Heart left ventricle (tissue), 16 donors: ENCODE measurements at regions not wholly inside any gene's neighbourhood (a gene's known extent, or its start where the extent isn't known, plus 50 kb on each side); places are given as distances from the start of the nearest gene placed in this dataset.

ENCODE experiments used
- ATAC-seq, 4 donors: fragments of 200-7000 bp; cut with Tn5 transposase; one replicate each; pipeline ENCODE4 v1.9.1; 2020 to 2022; ENCODE audit warnings: moderate library complexity in 4 of 4, mild to moderate bottlenecking in 3 of 4, moderate number of reproducible peaks in 1 of 4
- DNase-seq, 5 donors: peaks; one replicate each; pipeline ENCODE4 v3.0.0-alpha.2; 2020
- H3K27ac ChIP-seq, 12 donors: fragments of 200-600 bp; sonication (generic) in 4 of 12; one replicate each; pipeline versions ENCODE4 v1.5.0 to v1.8.0; 2016 to 2022; ENCODE audit warnings: mild to moderate bottlenecking in 2 of 12
- H3K27me3 ChIP-seq, 9 donors: fragments of 200-600 bp; sonication (generic) in 2 of 9; one replicate each; pipeline versions ENCODE4 v1.5.1 to v1.8.0; 2016 to 2022; ENCODE audit warnings: mild to moderate bottlenecking in 3 of 9
- H3K36me3 ChIP-seq, 9 donors: fragments of 200-600 bp; sonication (generic) in 2 of 9; one replicate each; pipeline versions ENCODE4 v1.5.0 to v1.8.0; 2018 to 2022; ENCODE audit warnings: mild to moderate bottlenecking in 2 of 9
- H3K4me1 ChIP-seq, 12 donors: fragments of 200-600 bp; sonication (generic) in 4 of 12; one replicate each; pipeline versions ENCODE4 v1.5.0 to v1.8.0; 2016 to 2022; ENCODE audit warnings: mild to moderate bottlenecking in 3 of 12
- H3K4me3 ChIP-seq, 12 donors: fragments of 200-600 bp; sonication (generic) in 4 of 12; one replicate each; pipeline versions ENCODE4 v1.5.0 to v1.8.0; 2017 to 2022; ENCODE audit warnings: mild to moderate bottlenecking in 9 of 12, moderate library complexity in 4 of 12
- H3K9me3 ChIP-seq, 12 donors: fragments of 200-600 bp; sonication (generic) in 4 of 12; one replicate each; pipeline versions ENCODE4 v1.5.0 to v1.8.0; 2016 to 2022; ENCODE audit warnings: mild to moderate bottlenecking in 1 of 12
- POLR2A ChIP-seq, 2 donors: fragments of 450-650 bp; IDR thresholded peaks; one replicate each; pipeline ENCODE4 v1.6.1; 2017; ENCODE audit warnings: antibody characterized with exemption in 2 of 2, mild to moderate bottlenecking in 2 of 2, moderate library complexity in 2 of 2
- WGBS, 4 donors: extraction: QIAGEN DNeasy Blood & Tissue Kit in 2 of 4; methylation state at CpG; one replicate each; pipeline versions ENCODE4 v1.1.5 to v1.1.7; 2013 to 2018; 5-methylcytosine and 5-hydroxymethylcytosine counted together
- intact Hi-C, 10 donors: fragments of 100-400 bp; cut with DNase I; formaldehyde crosslinking; loops; one replicate each; pipeline versions ENCODE4 v1.11.1 to v1.14.2; 2022
- TF ChIP-seq, protein P1 (sequence below), 12 donors: fragments of 200-600 bp; sonication (generic) in 4 of 12; IDR thresholded peaks; one replicate each; pipeline versions ENCODE4 v1.5.0 to v1.8.0; 2018 to 2022; ENCODE audit warnings: antibody characterized with exemption in 12 of 12, mild to moderate bottlenecking in 5 of 12
- donor health status: ischemic (EF 13 %, LVEDD 7.1; RV severe dilation, severe dysfunction).
- donor health status: healthy with polysubstance abuse.
- donor health status: DM: no; HTN: yes; CAD: no.
- donor health status: DM: no; HTN: no; CAD: no.
- donor health status: ischemic (EF 25% LVEDD 6.9; RV normal size, moderate dysfunction).
- donor health status: ischemic (EF 25% LVEDD 5.7; RV mildly dilated, moderate dysfunction).
- donor health status: healthy.
- donor health status: DM: yes; HTN: yes; CAD: no.
- donor health status: ischemic (EF 35%, LVEDD 5.7; RV mildly dilated, moderate dysfunction).
- donor health status: nonischemic (EF 11% LVEDD 7.7; RV severe dilation, severe dysfunction).
- donor health status: DM: yes; HTN: yes; CAD: no.
- donor health status: PGD.
- donor health status: ischemic (EF 29% LVEDD 5.4; RV normal size, mild dysfunction).
- donor health status: nonischemic (EF 23%, LVEDD 6.1; RV moderate dilation, normal function).

DNA sequence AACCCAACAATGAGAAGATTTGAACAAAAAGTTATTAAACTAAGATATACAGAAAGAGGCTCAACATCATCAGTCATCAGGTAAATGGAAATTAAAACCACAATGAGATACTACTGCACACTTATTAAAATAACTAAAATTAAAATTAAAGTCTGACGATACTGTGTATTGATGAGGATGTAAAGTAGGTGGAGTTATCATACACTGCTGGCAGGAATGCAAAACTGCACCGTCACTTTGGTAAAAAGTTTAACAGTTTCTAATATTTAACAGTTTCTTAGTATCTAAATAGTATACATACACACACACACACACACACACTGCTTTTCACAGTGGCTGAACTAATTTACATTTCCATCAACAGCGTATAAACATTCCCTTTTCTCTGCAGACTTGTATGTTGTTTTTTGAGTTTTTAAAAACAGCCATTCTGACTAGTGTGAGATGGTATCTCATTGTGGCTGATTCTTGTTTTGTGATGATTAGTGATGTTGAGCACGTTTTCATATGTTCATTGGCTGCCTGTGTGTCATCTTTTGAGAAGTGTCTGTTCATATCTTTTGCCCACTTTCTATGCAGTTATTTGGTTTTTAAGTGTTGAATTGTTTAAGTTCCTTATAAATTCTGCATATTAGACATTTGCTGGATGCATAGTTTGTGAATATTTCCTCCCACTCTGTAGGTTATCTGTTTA lies 726.9 kb upstream of the CHAC2 start:
- 77 to 80% (median 78%) methylated on average over 4 of the region's 4 CpGs for whole genome bisulfite sequencing, 4 donors
- Histone ChIP-seq H3K27me3 (no peaks in the 10 kb centered on the region), H3K9me3 (peaks cover 0 to 5% (median 0%) of the 10 kb centered on the region in 12 donors), H3K4me3 (no peak overlapping the region), H3K4me1 (no peaks in the 10 kb centered on the region), H3K36me3 (no peaks in the 10 kb centered on the region), H3K27ac (no peak overlapping the region)
- intact Hi-C loops: no loop called here
- no peak for TF ChIP-seq POLR2A (IDR thresholded peaks at IDR 0.05)
- TF ChIP-seq, protein P1, sequence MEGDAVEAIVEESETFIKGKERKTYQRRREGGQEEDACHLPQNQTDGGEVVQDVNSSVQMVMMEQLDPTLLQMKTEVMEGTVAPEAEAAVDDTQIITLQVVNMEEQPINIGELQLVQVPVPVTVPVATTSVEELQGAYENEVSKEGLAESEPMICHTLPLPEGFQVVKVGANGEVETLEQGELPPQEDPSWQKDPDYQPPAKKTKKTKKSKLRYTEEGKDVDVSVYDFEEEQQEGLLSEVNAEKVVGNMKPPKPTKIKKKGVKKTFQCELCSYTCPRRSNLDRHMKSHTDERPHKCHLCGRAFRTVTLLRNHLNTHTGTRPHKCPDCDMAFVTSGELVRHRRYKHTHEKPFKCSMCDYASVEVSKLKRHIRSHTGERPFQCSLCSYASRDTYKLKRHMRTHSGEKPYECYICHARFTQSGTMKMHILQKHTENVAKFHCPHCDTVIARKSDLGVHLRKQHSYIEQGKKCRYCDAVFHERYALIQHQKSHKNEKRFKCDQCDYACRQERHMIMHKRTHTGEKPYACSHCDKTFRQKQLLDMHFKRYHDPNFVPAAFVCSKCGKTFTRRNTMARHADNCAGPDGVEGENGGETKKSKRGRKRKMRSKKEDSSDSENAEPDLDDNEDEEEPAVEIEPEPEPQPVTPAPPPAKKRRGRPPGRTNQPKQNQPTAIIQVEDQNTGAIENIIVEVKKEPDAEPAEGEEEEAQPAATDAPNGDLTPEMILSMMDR (IDR thresholded peaks at IDR 0.05): no peak
- no peak for ATAC-seq
- DNase-seq: no peak

DNA sequence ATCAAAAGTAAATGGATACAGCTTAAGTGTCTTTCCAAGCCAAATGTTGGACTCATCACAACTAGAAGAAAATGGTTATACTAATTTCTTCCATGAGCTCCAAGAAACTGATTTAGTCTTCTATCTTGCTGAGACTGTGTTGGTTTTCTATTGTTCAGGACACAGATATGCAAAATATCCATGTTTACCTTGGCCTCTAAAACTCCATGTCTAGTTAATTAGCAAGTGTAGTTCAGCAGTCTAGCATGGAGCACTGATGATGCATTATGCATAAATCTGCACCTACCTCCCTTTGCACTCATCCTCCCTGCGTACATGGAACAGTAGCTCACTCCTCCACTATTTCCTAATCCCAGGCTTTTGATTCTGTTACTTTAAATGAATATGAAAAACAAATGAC lies 731.4 kb upstream of the CHAC2 start:
- Histone ChIP-seq H3K27ac (no peak overlapping the region), H3K4me1 (no peaks in the 10 kb centered on the region), H3K36me3 (no peaks in the 10 kb centered on the region), H3K27me3 (no peaks in the 10 kb centered on the region), H3K4me3 (no peak overlapping the region), H3K9me3 (peaks cover 0 to under 1% (median 0%) of the 10 kb centered on the region in 12 donors)
- DNase-seq (no peak), ATAC-seq (no peak)
- intact Hi-C loops: no loop called here
- WGBS, 4 donors: 0 to 85% (median 33%) methylated on average over 1 of the region's 1 CpG
- TF ChIP-seq, protein P1 (IDR thresholded peaks at IDR 0.05): no peak
- no peak for TF ChIP-seq POLR2A (IDR thresholded peaks at IDR 0.05)

DNA sequence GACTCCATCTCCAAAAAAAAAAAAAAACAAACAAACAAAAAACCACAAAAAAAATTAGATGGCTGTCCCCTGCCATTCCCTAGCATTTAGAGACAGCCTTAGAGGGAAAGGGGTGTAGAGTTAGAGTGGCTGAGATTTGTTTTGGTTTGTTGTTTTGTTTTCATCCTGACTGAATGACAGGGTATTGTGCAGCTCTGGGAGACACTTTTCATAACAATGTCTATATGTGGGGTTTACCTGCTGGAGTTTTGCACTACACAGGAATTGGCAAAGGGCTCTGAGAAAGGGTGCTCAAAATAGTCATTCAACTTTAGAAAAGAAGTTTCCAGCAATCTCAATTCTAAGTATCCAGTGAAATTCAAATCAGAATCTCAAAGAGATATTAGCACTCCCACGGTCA lies 732.5 kb upstream of the CHAC2 start:
- intact Hi-C loops: no loop called here
- ATAC-seq: no peak
- Histone ChIP-seq H3K27ac (no peak overlapping the region), H3K27me3 (no peaks in the 10 kb centered on the region), H3K4me3 (no peak overlapping the region), H3K9me3 (no peaks in the 10 kb centered on the region), H3K36me3 (no peaks in the 10 kb centered on the region), H3K4me1 (no peaks in the 10 kb centered on the region)
- 59 to 74% (median 70%) methylated on average over 1 of the region's 1 CpG for WGBS, 4 donors
- DNase-seq: no peak
- TF ChIP-seq POLR2A (IDR thresholded peaks at IDR 0.05): no peak
- TF ChIP-seq, protein P1 (IDR thresholded peaks at IDR 0.05): no peak

DNA sequence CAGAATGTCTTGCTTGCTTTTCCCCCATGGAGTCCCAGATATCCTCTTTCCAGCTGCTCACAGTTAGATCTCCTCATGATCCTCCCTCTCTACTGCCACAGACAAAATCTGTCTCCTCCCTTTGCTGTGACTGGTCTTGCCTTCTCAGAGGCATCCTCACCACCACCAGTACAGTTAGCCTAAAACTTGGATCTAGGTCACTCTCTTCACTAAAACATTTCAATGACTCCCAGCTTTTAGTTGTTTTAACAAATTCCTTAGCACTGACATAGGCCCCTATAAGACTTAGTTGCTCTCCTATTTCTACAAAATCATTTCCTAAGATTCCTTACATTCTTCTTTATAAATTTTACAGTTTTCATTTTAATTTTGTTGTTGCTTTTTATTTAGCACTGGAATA lies 734.2 kb upstream of the CHAC2 start:
- no peak overlapping the region for H3K4me3 ChIP-seq
- no peaks in the 10 kb centered on the region for H3K27me3 ChIP-seq
- intact Hi-C loops: no loop called here
- no peaks in the 10 kb centered on the region for H3K9me3 ChIP-seq
- H3K36me3 ChIP-seq: no peaks in the 10 kb centered on the region
- ATAC-seq (no peak), DNase-seq (no peak)
- no peaks in the 10 kb centered on the region for H3K4me1 ChIP-seq
- no peak for TF ChIP-seq POLR2A (IDR thresholded peaks at IDR 0.05)
- TF ChIP-seq, protein P1 (IDR thresholded peaks at IDR 0.05): no peak
- H3K27ac ChIP-seq: no peak overlapping the region
